H1 (cell line): ENCODE measurements at regions not wholly inside any gene's neighbourhood (a gene's known extent, or its start where the extent isn't known, plus 50 kb on each side); places are given as distances from the start of the nearest gene placed in this dataset.

Experiments used
- CTCF ChIA-PET: fragments of 300-600 bp; sonication (Branson Sonifier 250); formaldehyde crosslinking; loops from one replicate; lab custom pipeline; 2021; ENCODE audit not compliant: partially characterized antibody; lab: Charles Lee
- POLR2A ChIA-PET: fragments of 300-600 bp; sonication (Branson Sonifier 250); formaldehyde crosslinking; loops from one replicate; lab custom pipeline; 2021; ENCODE audit warnings: inconsistent platforms; ENCODE audit not compliant: partially characterized antibody; lab: Charles Lee
- DNase-seq, 2 experiments: peaks; one replicate each; pipeline versions ENCODE4 v3.0.0 to v3.0.0-alpha.2; 2010 to 2022; ENCODE audit warnings: low spot score in 2 of 2, low read depth in 1 of 2, mixed read lengths in 1 of 2
- FAIRE-seq: peaks from 2 replicates; lab custom pipeline; 2011; peaks lifted over from hg19 to GRCh38; lab: Jason Lieb, UNC
- H2AFZ ChIP-seq: 2 replicates; pipeline ENCODE4 v1.8.1; 2012; ENCODE audit warnings: low read length, inconsistent platforms
- H2AK5ac ChIP-seq: 2 replicates; pipeline ENCODE4 v1.6.1; 2013; ENCODE audit warnings: low read depth, low read length
- H2BK120ac ChIP-seq: replicated peaks from 2 replicates; pipeline ENCODE3; 2013; ENCODE audit warnings: low read depth, low read length, inconsistent platforms
- H2BK12ac ChIP-seq: 2 replicates; pipeline ENCODE4 v1.6.1; 2013; ENCODE audit warnings: low read depth, low read length
- H2BK15ac ChIP-seq: 2 replicates; pipeline ENCODE4 v1.6.1; 2013; ENCODE audit warnings: low read length
- H2BK20ac ChIP-seq: 2 replicates; pipeline ENCODE4 v1.6.1; 2013; ENCODE audit warnings: low read length
- H2BK5ac ChIP-seq: 2 replicates; pipeline ENCODE4 v1.6.1; 2013; ENCODE audit warnings: low read depth, low read length
- H3K14ac ChIP-seq: 2 replicates; pipeline ENCODE4 v1.6.1; 2013; ENCODE audit warnings: inconsistent platforms; ENCODE audit not compliant: insufficient read length
- H3K18ac ChIP-seq: 2 replicates; pipeline ENCODE4 v1.6.1; 2013; ENCODE audit warnings: low read length; ENCODE audit errors: extremely low read depth
- H3K23ac ChIP-seq: 2 replicates; pipeline ENCODE4 v1.6.1; 2013; ENCODE audit warnings: inconsistent platforms; ENCODE audit not compliant: insufficient read length
- H3K23me2 ChIP-seq: 2 replicates; pipeline ENCODE4 v1.6.1; 2013; ENCODE audit warnings: low read depth, low read length
- H3K27ac ChIP-seq: 2 replicates; pipeline ENCODE4 v1.6.1; 2011; ENCODE audit warnings: low read depth, low read length, inconsistent platforms
- H3K27me3 ChIP-seq, 4 experiments: replicated peaks in 1 of 4; 1 replicate in 1 of 4; 2 replicates in 3 of 4; pipeline versions ENCODE4 v1.6.1 to v1.8.1; 2011 to 2013; ENCODE audit warnings: low read length in 3 of 4, mild to moderate bottlenecking in 3 of 4, inconsistent platforms in 2 of 4, mixed read lengths in 2 of 4, moderate library complexity in 1 of 4; ENCODE audit not compliant: control insufficient read depth in 3 of 4, insufficient read depth in 3 of 4; ENCODE audit errors: extremely low read depth in 1 of 4
- H3K36me3 ChIP-seq, 4 experiments: 2 replicates each; pipeline versions ENCODE4 v1.6.1 to v1.8.1; 2011 to 2013; ENCODE audit warnings: mild to moderate bottlenecking in 4 of 4, low read length in 3 of 4, moderate library complexity in 2 of 4, control low read depth in 1 of 4, inconsistent platforms in 1 of 4; ENCODE audit not compliant: insufficient read depth in 4 of 4, control insufficient read depth in 2 of 4
- H3K4ac ChIP-seq: replicated peaks from 2 replicates; pipeline ENCODE3; 2013; ENCODE audit warnings: low read length, low read depth, mixed read lengths, inconsistent platforms; ENCODE audit not compliant: insufficient read length
- H3K4me1 ChIP-seq, 4 experiments: replicated peaks in 1 of 4; 1 replicate in 1 of 4; 2 replicates in 3 of 4; pipeline versions ENCODE4 v1.6.1 to v1.8.1; 2011 to 2013; ENCODE audit warnings: low read length in 3 of 4, inconsistent platforms in 2 of 4, mixed read lengths in 1 of 4; ENCODE audit not compliant: insufficient read depth in 4 of 4, control insufficient read depth in 3 of 4
- H3K4me2 ChIP-seq, 2 experiments: 2 replicates each; pipeline versions ENCODE4 v1.6.1 to v1.8.1; 2011 to 2013; ENCODE audit warnings: low read depth in 2 of 2, low read length in 2 of 2, control low read depth in 1 of 2, inconsistent platforms in 1 of 2, mild to moderate bottlenecking in 1 of 2; ENCODE audit not compliant: insufficient read depth in 1 of 2
- H3K4me3 ChIP-seq, 4 experiments: fragments of 200-600, 300-600 bp in 1 of 4; sonication (generic), shearing (Covaris generic), sonication (Bioruptor Twin) in 1 of 4; 2 replicates each; pipeline versions ENCODE4 v1.5.1 to v1.8.1; 2011 to 2016; ENCODE audit warnings: low read length in 4 of 4, low read depth in 3 of 4, control low read depth in 2 of 4, inconsistent platforms in 2 of 4, mild to moderate bottlenecking in 2 of 4, mixed read lengths in 1 of 4, moderate library complexity in 1 of 4; ENCODE audit not compliant: insufficient read depth in 2 of 4; ENCODE audit errors: extremely low read depth in 1 of 4
- H3K56ac ChIP-seq: replicated peaks from 2 replicates; pipeline ENCODE3; 2013; ENCODE audit warnings: low read depth, mild to moderate bottlenecking, mixed read lengths, low read length, inconsistent platforms; ENCODE audit not compliant: insufficient read length
- H3K79me1 ChIP-seq: 2 replicates; pipeline ENCODE4 v1.6.1; 2013; ENCODE audit warnings: low read depth, low read length, control low read depth
- H3K79me2 ChIP-seq, 2 experiments: 2 replicates each; pipeline versions ENCODE4 v1.6.1 to v1.8.1; 2012 to 2013; ENCODE audit warnings: low read length in 2 of 2, mild to moderate bottlenecking in 2 of 2, inconsistent platforms in 1 of 2; ENCODE audit not compliant: insufficient read depth in 2 of 2, control insufficient read depth in 1 of 2
- H3K9ac ChIP-seq, 4 experiments: replicated peaks in 1 of 4; 1 replicate in 1 of 4; 2 replicates in 3 of 4; pipeline versions ENCODE4 v1.6.1 to v1.8.1; 2011 to 2013; ENCODE audit warnings: low read depth in 3 of 4, low read length in 3 of 4, control low read depth in 2 of 4, mild to moderate bottlenecking in 2 of 4, moderate library complexity in 2 of 4, inconsistent platforms in 1 of 4; ENCODE audit errors: extremely low read depth in 1 of 4
- H3K9me3 ChIP-seq, 2 experiments: 2 replicates each; pipeline versions ENCODE4 v1.6.1 to v1.8.1; 2012 to 2013; ENCODE audit warnings: mild to moderate bottlenecking in 2 of 2, moderate library complexity in 2 of 2, control low read depth in 1 of 2, inconsistent platforms in 1 of 2, low read depth in 1 of 2, low read length in 1 of 2, mixed read lengths in 1 of 2; ENCODE audit not compliant: insufficient read depth in 2 of 2
- H4K20me1 ChIP-seq, 2 experiments: replicated peaks in 1 of 2; 2 replicates each; pipeline versions ENCODE3 to v1.8.1; 2011 to 2013; ENCODE audit warnings: inconsistent platforms in 2 of 2, low read length in 2 of 2, mild to moderate bottlenecking in 1 of 2; ENCODE audit not compliant: insufficient read depth in 2 of 2, control insufficient read depth in 1 of 2
- H4K5ac ChIP-seq: 2 replicates; pipeline ENCODE4 v1.6.1; 2013; ENCODE audit warnings: low read length, low read depth, mixed read lengths, inconsistent platforms; ENCODE audit not compliant: insufficient read length
- H4K8ac ChIP-seq: 2 replicates; pipeline ENCODE4 v1.8.0; 2013; ENCODE audit warnings: mild to moderate bottlenecking, moderate library complexity, low read length, inconsistent platforms; ENCODE audit not compliant: insufficient read depth; ENCODE audit errors: extremely low read depth
- H4K91ac ChIP-seq: replicated peaks from 2 replicates; pipeline ENCODE3; 2013; ENCODE audit warnings: low read length, mixed read lengths, inconsistent platforms; ENCODE audit not compliant: insufficient read length
- CREB1 ChIP-seq: IDR thresholded peaks from 2 replicates; pipeline ENCODE4 v1.6.1; 2012; ENCODE audit warnings: inconsistent platforms
- KDM1A ChIP-seq: fragments of 200-600, 300-600 bp; sonication (generic); IDR thresholded peaks from 2 replicates; pipeline ENCODE4 v1.7.1; 2016; ENCODE audit warnings: mild to moderate bottlenecking, low read length, borderline replicate concordance
- RBBP5 ChIP-seq: IDR thresholded peaks from 2 replicates; pipeline ENCODE4 v1.7.1; 2012; ENCODE audit warnings: low read depth, mild to moderate bottlenecking, inconsistent platforms, low read length, moderate library complexity, borderline replicate concordance
- WGBS, 2 experiments: shearing (Covaris generic) in 1 of 2; methylation state at CpG; one replicate each; pipeline versions ENCODE4 v1.1.6 to v1.1.7; 2013 to 2015; ENCODE audit warnings: low lambda C conversion rate in 2 of 2, mixed read lengths in 2 of 2, inconsistent platforms in 1 of 2, low coverage in 1 of 2, missing lambda C conversion rate in 1 of 2; ENCODE audit not compliant: insufficient replicate concordance in 2 of 2, insufficient coverage in 1 of 2, insufficient read length in 1 of 2; ENCODE audit errors: extremely low coverage in 1 of 2, missing lambda C conversion rate in 1 of 2; 5-methylcytosine and 5-hydroxymethylcytosine counted together

DNA sequence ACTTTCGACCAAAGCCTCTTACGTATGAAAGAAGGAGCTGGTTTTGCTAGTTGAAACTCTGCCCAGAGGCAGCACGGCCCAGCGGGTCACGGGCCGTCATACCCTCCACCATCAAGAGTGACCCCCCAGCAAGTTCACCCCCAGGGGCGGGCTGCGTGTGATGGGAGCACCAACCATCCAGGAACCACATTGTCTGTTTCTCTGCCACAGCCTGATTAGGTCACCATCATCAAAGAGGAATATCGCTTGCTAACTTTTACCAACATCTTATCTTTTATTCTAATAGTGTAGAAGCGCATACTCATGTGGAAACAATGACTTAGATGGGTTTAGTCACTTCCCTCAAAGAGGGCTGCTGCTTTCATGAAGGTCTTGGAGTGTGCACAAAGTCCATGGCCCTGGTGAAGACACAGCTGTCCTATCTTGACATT, 116.6 kb upstream of the SMIM21 start:
- Histone ChIP-seq H2BK120ac (no peak overlapping the region), H4K5ac (no peak overlapping the region), H3K27ac (no peak overlapping the region), H4K8ac (no peak overlapping the region), H3K18ac (no peak overlapping the region), H3K4me1 (no peaks in the 10 kb centered on the region), H3K27me3 (no peaks in the 10 kb centered on the region), H3K4ac (no peak overlapping the region), H2BK5ac (no peak overlapping the region), H3K23ac (no peak overlapping the region), H3K14ac (no peak overlapping the region), H4K91ac (no peak overlapping the region), H3K36me3 (no peaks in the 10 kb centered on the region), H3K4me2 (no peak overlapping the region), H3K4me3 (no peak overlapping the region), H2BK12ac (no peak overlapping the region), H2AK5ac (no peak overlapping the region), H4K20me1 (no peaks in the 10 kb centered on the region), H3K79me2 (no peaks in the 10 kb centered on the region), H3K79me1 (no peaks in the 10 kb centered on the region), H3K23me2 (no peaks in the 10 kb centered on the region), H2BK20ac (no peak overlapping the region), H3K56ac (no peak overlapping the region), H2BK15ac (no peak overlapping the region), H2AFZ (no peak overlapping the region; the same call in 1 of the 2 replicates), H3K9ac (no peak overlapping the region), H3K9me3 (no peaks in the 10 kb centered on the region; a peak in 1 of 4 replicates)
- CTCF ChIA-PET: no interaction called here
- DNase-seq (no peak), FAIRE-seq (no peak)
- POLR2A ChIA-PET: no interaction called here
- WGBS, 2 experiments: 94% methylated on average over 10 of the region's 10 CpGs; no CpG with 5 or more reads in 1 of the 2 experiments
- TF ChIP-seq CREB1: no peak
- TF ChIP-seq RBBP5: no peak
- no peak for TF ChIP-seq KDM1A
